Astrocyte of the spinal cord (primary cell): ENCODE measurements at regions not wholly inside any gene's neighbourhood (a gene's known extent, or its start where the extent isn't known, plus 50 kb on each side); places are given as distances from the start of the nearest gene placed in this dataset.

Source experiments
- DNase-seq: peaks from one replicate; pipeline ENCODE4 v3.0.0; 2011; ENCODE audit warnings: low read depth, low spot score
- H3K4me3 ChIP-seq: 2 replicates; pipeline ENCODE4 v1.5.1; 2011; ENCODE audit warnings: low read depth, mild to moderate bottlenecking, low read length, moderate library complexity
- in situ Hi-C: cut with HindIII; loops from 2 replicates; pipeline ENCODE4 v1.10.0; 2017; ENCODE audit warnings: low sequenced_read_pairs
- TF ChIP-seq, protein P1 (sequence below): IDR thresholded peaks from 2 replicates; pipeline ENCODE4 v1.5.1; 2012; ENCODE audit warnings: low read depth, mild to moderate bottlenecking, low read length, inconsistent platforms

DNA sequence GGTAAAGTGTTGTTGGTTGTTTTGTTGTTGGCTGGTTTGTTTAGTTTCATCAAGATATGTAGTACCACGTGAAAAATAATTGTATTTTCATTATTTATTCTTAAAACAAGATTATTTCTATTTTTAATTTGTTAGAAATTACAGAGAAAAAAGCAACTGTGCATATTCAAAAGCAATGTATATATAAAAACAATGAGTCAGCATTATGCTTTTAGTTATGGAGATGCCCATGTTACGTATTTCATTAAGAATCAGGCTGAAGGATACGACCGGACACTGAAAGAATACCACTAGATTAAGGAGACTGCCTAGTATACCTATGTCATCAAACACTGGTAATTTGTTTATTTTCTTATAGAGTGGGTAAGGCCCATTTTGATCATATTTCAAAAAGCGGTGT, 1188.4 kb upstream of the NXPH2 start:
- TF ChIP-seq, protein P1, sequence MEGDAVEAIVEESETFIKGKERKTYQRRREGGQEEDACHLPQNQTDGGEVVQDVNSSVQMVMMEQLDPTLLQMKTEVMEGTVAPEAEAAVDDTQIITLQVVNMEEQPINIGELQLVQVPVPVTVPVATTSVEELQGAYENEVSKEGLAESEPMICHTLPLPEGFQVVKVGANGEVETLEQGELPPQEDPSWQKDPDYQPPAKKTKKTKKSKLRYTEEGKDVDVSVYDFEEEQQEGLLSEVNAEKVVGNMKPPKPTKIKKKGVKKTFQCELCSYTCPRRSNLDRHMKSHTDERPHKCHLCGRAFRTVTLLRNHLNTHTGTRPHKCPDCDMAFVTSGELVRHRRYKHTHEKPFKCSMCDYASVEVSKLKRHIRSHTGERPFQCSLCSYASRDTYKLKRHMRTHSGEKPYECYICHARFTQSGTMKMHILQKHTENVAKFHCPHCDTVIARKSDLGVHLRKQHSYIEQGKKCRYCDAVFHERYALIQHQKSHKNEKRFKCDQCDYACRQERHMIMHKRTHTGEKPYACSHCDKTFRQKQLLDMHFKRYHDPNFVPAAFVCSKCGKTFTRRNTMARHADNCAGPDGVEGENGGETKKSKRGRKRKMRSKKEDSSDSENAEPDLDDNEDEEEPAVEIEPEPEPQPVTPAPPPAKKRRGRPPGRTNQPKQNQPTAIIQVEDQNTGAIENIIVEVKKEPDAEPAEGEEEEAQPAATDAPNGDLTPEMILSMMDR, result no peak
- in situ Hi-C loops, result no loop called here
- DNase-seq, result no peak
- no peak overlapping the region for H3K4me3 ChIP-seq

DNA sequence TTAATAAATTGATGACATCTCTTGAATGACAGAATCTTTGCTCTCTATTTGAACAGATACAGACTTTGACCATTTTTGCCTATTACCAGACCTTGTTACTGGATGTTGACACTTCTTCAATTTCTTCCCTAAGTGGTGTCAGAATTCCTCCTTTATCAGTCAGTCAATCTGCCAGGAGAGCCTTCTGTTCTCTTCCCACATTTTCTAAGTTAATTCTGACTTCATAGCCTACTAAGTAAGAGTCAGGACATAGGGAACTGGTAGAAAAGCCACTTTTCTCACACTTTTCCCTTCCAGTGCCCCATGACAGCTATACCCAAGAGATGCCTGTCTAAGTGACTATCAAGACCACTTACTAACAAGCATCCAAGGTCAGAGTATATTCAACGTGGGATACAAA, 1187.5 kb upstream of the NXPH2 start:
- in situ Hi-C loops, result no loop called here
- TF ChIP-seq, protein P1, result no peak
- H3K4me3 ChIP-seq, result no peak overlapping the region
- DNase-seq, result no peak

DNA sequence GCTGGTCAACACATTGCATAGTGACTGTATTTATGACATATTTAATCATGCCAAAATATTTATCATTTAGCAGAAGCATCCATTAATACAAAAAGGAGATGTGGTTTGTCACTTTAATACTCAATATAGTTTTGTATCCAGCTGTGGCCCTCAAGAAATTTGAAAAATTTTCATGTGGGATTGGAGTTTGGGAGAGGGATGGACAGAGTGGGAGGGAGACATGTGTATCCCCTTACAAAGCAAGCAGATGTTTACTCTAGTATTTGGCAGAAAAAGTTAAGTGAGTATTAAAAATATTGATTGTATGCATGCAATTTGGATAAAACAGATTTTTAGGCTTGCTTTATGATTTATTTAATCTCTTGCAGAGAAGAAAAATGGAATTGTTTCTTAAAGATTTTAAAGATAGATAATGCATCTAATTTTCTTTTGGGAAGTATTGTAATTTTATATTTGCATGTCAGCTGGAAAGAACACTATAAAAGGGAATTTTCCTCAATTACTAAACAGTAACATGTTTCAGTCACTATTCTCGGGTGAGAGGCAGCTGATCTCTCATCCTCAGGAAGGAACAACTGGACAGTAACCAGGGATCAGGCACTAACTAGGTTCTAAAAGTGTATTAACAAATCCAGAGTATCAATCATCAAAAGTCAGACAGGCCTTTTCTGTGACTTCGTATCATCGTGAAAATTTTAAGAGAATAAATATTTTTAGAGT, 1184.7 kb upstream of the NXPH2 start:
- DNase-seq, result no peak
- no peak overlapping the region for H3K4me3 ChIP-seq
- in situ Hi-C loops, result no loop called here
- TF ChIP-seq, protein P1, result no peak

DNA sequence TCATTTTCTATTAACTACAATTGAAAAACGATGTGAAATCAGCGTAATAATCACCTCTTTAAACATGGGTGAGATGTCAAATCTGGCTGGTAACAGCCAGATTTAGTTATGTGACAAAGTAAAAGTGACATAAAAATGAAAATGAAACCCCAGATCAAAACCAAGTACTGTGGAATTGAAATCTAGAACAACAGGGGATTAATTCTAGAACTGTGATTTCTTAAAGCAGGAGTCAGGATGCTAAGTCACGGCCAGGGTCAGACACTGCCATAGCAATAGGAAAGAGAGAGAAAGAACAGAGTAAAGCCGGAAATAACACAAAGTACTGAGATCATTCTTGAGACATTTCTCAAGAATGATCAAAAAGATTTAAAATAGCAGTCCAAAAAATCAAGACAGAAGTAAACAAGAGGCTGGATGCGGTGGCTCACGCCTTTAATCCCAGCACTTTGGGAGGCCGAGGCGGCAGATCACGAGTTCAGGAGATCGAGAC, 1183.7 kb upstream of the NXPH2 start:
- H3K4me3 ChIP-seq, result no peak overlapping the region
- no peak for DNase-seq
- TF ChIP-seq, protein P1, result no peak
- in situ Hi-C loops, result no loop called here

DNA sequence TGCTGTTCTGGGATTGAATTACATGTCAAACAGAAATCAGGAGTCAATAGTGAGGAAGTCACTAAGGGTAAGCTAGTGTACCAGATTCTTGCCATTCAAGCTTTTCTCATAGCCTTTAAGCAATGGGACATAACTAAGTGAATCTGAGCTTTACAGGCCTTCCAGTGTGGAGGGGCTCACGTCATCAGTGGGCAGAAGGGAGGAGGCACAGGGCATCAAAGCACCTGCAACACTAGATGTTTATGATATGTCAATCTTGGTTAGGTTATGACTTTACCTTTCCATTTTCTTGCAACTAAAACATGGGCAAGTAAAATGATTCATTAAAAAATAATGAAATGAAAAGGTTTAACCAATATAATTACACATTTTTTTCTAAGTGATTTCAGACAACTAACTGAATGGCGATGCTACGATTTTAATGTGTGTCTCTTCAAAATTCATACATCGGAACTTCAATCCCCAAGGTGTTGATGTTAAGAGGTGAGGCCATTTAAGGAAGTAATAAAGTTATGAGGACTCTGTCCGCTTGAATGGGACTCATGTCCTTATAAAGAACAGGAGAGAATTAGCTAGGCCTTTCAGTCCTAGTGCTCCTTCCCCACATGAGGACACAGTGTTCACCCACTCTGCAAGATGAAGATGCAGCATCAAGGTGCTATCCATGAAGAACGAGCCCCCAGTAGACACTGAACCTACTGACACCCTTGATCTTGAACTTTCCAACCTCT, 1169.2 kb upstream of the NXPH2 start:
- TF ChIP-seq, protein P1, result no peak
- no peak overlapping the region for H3K4me3 ChIP-seq
- no peak for DNase-seq
- in situ Hi-C loops, result no loop called here

DNA sequence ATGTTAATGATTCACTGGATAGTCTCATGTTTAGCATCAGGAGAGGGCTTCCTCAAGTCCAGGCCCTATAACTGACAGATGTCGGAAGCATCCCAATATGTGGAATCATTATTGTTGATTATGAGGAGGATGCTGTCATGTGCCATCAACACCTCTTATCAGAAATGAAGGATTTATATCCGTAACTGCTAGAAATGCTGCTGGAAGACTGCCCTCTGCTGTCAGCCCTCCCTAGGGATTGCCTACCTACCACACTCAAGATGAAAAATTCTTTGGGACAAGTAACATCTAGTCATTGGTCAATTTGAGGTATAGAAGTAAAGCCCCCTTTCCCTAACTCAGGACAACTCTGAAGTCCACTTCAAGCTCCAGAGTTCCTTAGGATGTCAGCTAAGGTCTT, 1166.5 kb upstream of the NXPH2 start:
- in situ Hi-C loops, result no loop called here
- TF ChIP-seq, protein P1, result no peak
- no peak overlapping the region for H3K4me3 ChIP-seq
- DNase-seq, result no peak
